ENCODE measurements at regions not wholly inside any gene's neighbourhood (a gene's known extent, or its start where the extent isn't known, plus 50 kb on each side); places are given as distances from the start of the nearest gene placed in this dataset.

DNA sequence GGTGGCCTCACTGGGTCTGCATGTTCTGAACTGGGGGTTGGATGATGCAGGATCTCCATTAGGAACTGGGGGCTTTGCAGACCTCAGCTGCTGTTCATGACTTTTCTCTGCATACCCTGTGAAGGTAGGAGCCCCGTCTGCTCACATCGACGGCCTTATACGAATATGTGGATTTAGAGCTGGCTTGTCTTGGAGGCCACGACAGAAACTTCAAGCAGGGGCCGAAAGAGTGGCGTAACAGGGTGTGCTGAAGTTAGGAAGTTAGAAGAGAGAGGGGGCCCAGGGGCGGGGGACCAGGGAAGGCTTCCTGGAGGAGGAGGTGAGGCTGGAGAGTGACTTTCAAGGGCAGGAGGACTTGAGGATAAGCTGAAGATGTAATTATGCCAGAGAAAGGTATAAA lies 144.9 kb downstream of the TSN start:
- FAIRE-seq = no peak
- no peaks in the 10 kb centered on the region for H3K4me1 ChIP-seq (ENCODE audit: control insufficient read depth in 2 of 3, insufficient read depth in 2 of 3, low read depth in 1 of 3, low read length in 3 of 3)
- intact Hi-C loops (cut with DNase I) = no loop called here
- no peak overlapping the region for H3K4me3 ChIP-seq (ENCODE audit: low read length in 3 of 3)
- no peaks in the 10 kb centered on the region for H3K9me3 ChIP-seq (ENCODE audit: control insufficient read depth in 2 of 3, insufficient read depth in 1 of 3, low read length in 3 of 3)
- TF ChIP-seq, protein P1, sequence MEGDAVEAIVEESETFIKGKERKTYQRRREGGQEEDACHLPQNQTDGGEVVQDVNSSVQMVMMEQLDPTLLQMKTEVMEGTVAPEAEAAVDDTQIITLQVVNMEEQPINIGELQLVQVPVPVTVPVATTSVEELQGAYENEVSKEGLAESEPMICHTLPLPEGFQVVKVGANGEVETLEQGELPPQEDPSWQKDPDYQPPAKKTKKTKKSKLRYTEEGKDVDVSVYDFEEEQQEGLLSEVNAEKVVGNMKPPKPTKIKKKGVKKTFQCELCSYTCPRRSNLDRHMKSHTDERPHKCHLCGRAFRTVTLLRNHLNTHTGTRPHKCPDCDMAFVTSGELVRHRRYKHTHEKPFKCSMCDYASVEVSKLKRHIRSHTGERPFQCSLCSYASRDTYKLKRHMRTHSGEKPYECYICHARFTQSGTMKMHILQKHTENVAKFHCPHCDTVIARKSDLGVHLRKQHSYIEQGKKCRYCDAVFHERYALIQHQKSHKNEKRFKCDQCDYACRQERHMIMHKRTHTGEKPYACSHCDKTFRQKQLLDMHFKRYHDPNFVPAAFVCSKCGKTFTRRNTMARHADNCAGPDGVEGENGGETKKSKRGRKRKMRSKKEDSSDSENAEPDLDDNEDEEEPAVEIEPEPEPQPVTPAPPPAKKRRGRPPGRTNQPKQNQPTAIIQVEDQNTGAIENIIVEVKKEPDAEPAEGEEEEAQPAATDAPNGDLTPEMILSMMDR (IDR thresholded peaks at IDR 0.05; ENCODE audit: borderline replicate concordance, extremely low read depth, insufficient read depth) = no peak
- DNase-seq = no peak
- no peak overlapping the region for H3K27ac ChIP-seq (ENCODE audit: low read depth in 2 of 2, low read length in 2 of 2)
- no peaks in the 10 kb centered on the region for H3K27me3 ChIP-seq (ENCODE audit: control insufficient read depth, insufficient read depth, low read length)
- H3K9ac ChIP-seq (ENCODE audit: low read length in 3 of 3) = no peak overlapping the region
- no peaks in the 10 kb centered on the region for H3K36me3 ChIP-seq (ENCODE audit: control insufficient read depth in 2 of 3, insufficient read depth in 3 of 3, low read length in 3 of 3)

GRCh38 chr2:121902171-121902591 lies 146.7 kb downstream of the TSN start:
- no peaks in the 10 kb centered on the region for H3K4me1 ChIP-seq (ENCODE audit: control insufficient read depth in 2 of 3, insufficient read depth in 2 of 3, low read depth in 1 of 3, low read length in 3 of 3)
- no peak overlapping the region for H3K4me3 ChIP-seq (ENCODE audit: low read length in 3 of 3)
- H3K27ac ChIP-seq (ENCODE audit: low read depth in 2 of 2, low read length in 2 of 2) = no peak overlapping the region
- no peaks in the 10 kb centered on the region for H3K9me3 ChIP-seq (ENCODE audit: control insufficient read depth in 2 of 3, insufficient read depth in 1 of 3, low read length in 3 of 3)
- no peak overlapping the region for H3K9ac ChIP-seq (ENCODE audit: low read length in 3 of 3)
- no peak for DNase-seq
- TF ChIP-seq, protein P1 (IDR thresholded peaks at IDR 0.05; ENCODE audit: borderline replicate concordance, extremely low read depth, insufficient read depth) = no peak
- intact Hi-C loops (cut with DNase I) = no loop called here
- no peaks in the 10 kb centered on the region for H3K36me3 ChIP-seq (ENCODE audit: control insufficient read depth in 2 of 3, insufficient read depth in 3 of 3, low read length in 3 of 3)
- FAIRE-seq = no peak
- no peaks in the 10 kb centered on the region for H3K27me3 ChIP-seq (ENCODE audit: control insufficient read depth, insufficient read depth, low read length)

DNA sequence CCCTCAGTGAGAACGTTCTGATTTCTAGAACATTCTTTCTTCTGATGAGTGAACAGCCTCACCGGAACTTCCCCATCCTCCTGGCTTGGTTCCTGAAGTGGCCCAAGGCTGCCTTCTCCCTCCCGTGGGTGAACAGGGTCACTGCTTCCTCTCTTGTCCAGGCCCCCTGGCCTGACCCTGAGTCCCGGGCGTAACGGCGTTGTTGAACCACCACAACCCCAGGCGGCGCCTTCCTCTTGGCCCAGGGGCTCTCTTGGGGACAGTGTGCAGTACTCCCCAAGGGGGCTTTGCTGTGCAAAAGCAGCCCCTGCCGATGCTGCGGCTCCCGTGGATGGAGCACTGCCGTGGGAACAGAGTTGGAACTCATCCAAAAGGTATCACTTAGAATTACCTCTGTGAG lies 147.2 kb downstream of the TSN start:
- no peak overlapping the region for H3K9ac ChIP-seq (ENCODE audit: low read length in 3 of 3)
- intact Hi-C loops (cut with DNase I) = no loop called here
- no peaks in the 10 kb centered on the region for H3K9me3 ChIP-seq (ENCODE audit: control insufficient read depth in 2 of 3, insufficient read depth in 1 of 3, low read length in 3 of 3)
- H3K27ac ChIP-seq (ENCODE audit: low read depth in 2 of 2, low read length in 2 of 2) = no peak overlapping the region
- DNase-seq = no peak
- no peaks in the 10 kb centered on the region for H3K27me3 ChIP-seq (ENCODE audit: control insufficient read depth, insufficient read depth, low read length)
- TF ChIP-seq, protein P1 (IDR thresholded peaks at IDR 0.05; ENCODE audit: borderline replicate concordance, extremely low read depth, insufficient read depth) = no peak
- H3K4me3 ChIP-seq (ENCODE audit: low read length in 3 of 3) = no peak overlapping the region
- no peaks in the 10 kb centered on the region for H3K36me3 ChIP-seq (ENCODE audit: control insufficient read depth in 2 of 3, insufficient read depth in 3 of 3, low read length in 3 of 3)
- no peak for FAIRE-seq
- no peaks in the 10 kb centered on the region for H3K4me1 ChIP-seq (ENCODE audit: control insufficient read depth in 2 of 3, insufficient read depth in 2 of 3, low read depth in 1 of 3, low read length in 3 of 3)

- no peaks in the 10 kb centered on the region for H3K4me1 ChIP-seq (ENCODE audit: control insufficient read depth in 2 of 3, insufficient read depth in 2 of 3, low read depth in 1 of 3, low read length in 3 of 3)
- intact Hi-C loops (cut with DNase I) = no loop called here
- TF ChIP-seq, protein P1 (IDR thresholded peaks at IDR 0.05; ENCODE audit: borderline replicate concordance, extremely low read depth, insufficient read depth) = no peak
- no peaks in the 10 kb centered on the region for H3K9me3 ChIP-seq (ENCODE audit: control insufficient read depth in 2 of 3, insufficient read depth in 1 of 3, low read length in 3 of 3)
- no peak overlapping the region for H3K27ac ChIP-seq (ENCODE audit: low read depth in 2 of 2, low read length in 2 of 2)
- H3K36me3 ChIP-seq (ENCODE audit: control insufficient read depth in 2 of 3, insufficient read depth in 3 of 3, low read length in 3 of 3) = no peaks in the 10 kb centered on the region
- H3K4me3 ChIP-seq (ENCODE audit: low read length in 3 of 3) = no peak overlapping the region
- H3K27me3 ChIP-seq (ENCODE audit: control insufficient read depth, insufficient read depth, low read length) = no peaks in the 10 kb centered on the region
- DNase-seq = peak in 1 of 5 donors; percentile 33
- H3K9ac ChIP-seq (ENCODE audit: low read length in 3 of 3) = no peak overlapping the region
- FAIRE-seq = no peak
Measured at GRCh38 chr2:121903037-121903689, 147.7 kb downstream of the TSN start.
